Astrocyte of the spinal cord (primary cell): ENCODE measurements at regions not wholly inside any gene's neighbourhood (a gene's known extent, or its start where the extent isn't known, plus 50 kb on each side); places are given as distances from the start of the nearest gene placed in this dataset.
"Not testable (repeated sequence)": the region's sequence is repeated elsewhere in the genome, so short reads cannot be mapped to it uniquely, and the experiment has no call there.

Experiments
- DNase-seq: peaks from one replicate; pipeline ENCODE4 v3.0.0; 2011; ENCODE audit warnings: low read depth, low spot score
- H3K4me3 ChIP-seq: 2 replicates; pipeline ENCODE4 v1.5.1; 2011; ENCODE audit warnings: low read depth, mild to moderate bottlenecking, low read length, moderate library complexity
- CTCF ChIP-seq: IDR thresholded peaks from 2 replicates; pipeline ENCODE4 v1.5.1; 2012; ENCODE audit warnings: low read depth, mild to moderate bottlenecking, low read length, inconsistent platforms
- in situ Hi-C: cut with HindIII; loops from 2 replicates; pipeline ENCODE4 v1.10.0; 2017; ENCODE audit warnings: low sequenced_read_pairs

GRCh38 chr2:147425437-147426029 is 419.3 kb upstream of the ACVR2A start:
- H3K4me3 ChIP-seq, result no peak overlapping the region
- no peak for DNase-seq
- TF ChIP-seq CTCF, result no peak
- in situ Hi-C loops, result no loop called here

GRCh38 chr2:147424766-147425165 is 420.1 kb upstream of the ACVR2A start:
- H3K4me3 ChIP-seq, result no peak overlapping the region
- in situ Hi-C loops, result no loop called here
- TF ChIP-seq CTCF, result no peak
- no peak for DNase-seq

- in situ Hi-C loops, result no loop called here
- no peak overlapping the region for H3K4me3 ChIP-seq
- no peak for TF ChIP-seq CTCF
- no peak for DNase-seq
These were observed 423.7 kb upstream of the ACVR2A start for GRCh38 chr2:147420947-147421675.

- no peak for DNase-seq
- TF ChIP-seq CTCF, result no peak
- no peak overlapping the region for H3K4me3 ChIP-seq
- in situ Hi-C loops, result no loop called here
These were observed 424.3 kb upstream of the ACVR2A start for GRCh38 chr2:147420517-147420916.

GRCh38 chr2:147416099-147416498 is 428.7 kb upstream of the ACVR2A start:
- no peak for DNase-seq
- TF ChIP-seq CTCF, result no peak
- in situ Hi-C loops, result no loop called here
- H3K4me3 ChIP-seq, result no peak overlapping the region

GRCh38 chr2:147414656-147415055 is 430.2 kb upstream of the ACVR2A start:
- H3K4me3 ChIP-seq, in situ Hi-C loops, DNase-seq: not testable (repeated sequence)

- in situ Hi-C loops, result no loop called here
- H3K4me3 ChIP-seq, result no peak overlapping the region
- DNase-seq, result no peak
- TF ChIP-seq CTCF, result no peak
These were observed 436.5 kb upstream of the ACVR2A start for GRCh38 chr2:147408357-147408756.
